DMS153 treated with DMSO at 0.1 percent for 48 hours (cell line): ENCODE measurements at regions not wholly inside any gene's neighbourhood (a gene's known extent, or its start where the extent isn't known, plus 50 kb on each side); places are given as distances from the start of the nearest gene placed in this dataset.
"Not testable (repeated sequence)": the region's sequence is repeated elsewhere in the genome, so short reads cannot be mapped to it uniquely, and the experiment has no call there.

Experiments used
- DNase-seq: peaks from one replicate; lab custom pipeline; 2025; ENCODE audit not compliant: unreplicated experiment; lab: John Stamatoyannopoulos, UW

DNA sequence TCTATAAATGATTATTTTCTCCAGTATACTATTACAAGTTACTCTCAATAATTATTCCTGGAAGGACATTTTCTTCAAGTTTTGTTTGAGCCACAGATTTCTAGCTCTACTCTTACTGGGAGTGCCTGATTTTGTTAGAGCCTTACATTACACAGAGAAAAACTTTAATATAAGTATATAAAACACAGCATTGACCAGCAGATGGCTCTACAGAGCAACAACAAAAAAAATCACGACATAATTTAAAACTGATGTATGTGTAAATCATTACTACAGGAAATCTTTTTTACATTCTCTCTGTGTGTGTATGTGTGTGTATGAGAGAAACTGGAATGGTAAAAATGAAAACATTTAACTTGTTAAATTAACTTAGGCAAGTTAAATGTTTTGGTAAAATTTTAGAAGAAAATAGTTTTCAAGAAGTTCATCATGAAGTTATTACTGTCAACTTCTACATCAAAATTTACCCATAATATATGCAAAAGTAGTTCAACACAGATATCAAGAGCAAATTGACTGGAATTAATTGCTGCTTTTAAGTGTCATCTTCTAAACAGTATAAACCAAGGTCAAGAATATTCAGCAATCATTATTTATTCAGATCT lies 103.3 kb downstream of the MDH1 start:
- DNase-seq: peak; percentile 33

GRCh38 chr2:63695583-63695982 lies 106.8 kb downstream of the MDH1 start:
- DNase-seq: no peak

GRCh38 chr2:63696496-63696895 lies 107.7 kb downstream of the MDH1 start:
- DNase-seq: no peak

DNA sequence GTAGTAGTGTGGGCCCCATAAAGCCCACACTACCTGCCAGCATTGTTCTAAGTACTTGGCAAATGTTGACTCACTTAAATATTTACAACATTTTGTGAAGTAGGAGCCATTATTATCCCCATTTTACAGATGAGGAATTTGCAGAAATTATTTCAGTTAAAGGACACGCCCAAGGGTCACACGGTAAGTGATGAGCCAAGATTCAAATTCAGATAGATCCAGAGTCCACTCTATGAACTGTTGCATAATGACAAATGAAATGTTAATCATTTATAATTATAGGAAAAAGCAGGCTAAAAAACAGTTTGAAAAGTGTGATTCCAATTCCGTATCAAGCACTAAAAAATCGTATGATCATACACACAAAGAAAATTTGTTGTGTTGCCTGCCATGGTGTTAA lies 108.4 kb downstream of the MDH1 start:
- DNase-seq: no peak

GRCh38 chr2:63698786-63699548 lies 110.2 kb downstream of the MDH1 start:
- DNase-seq: peak; percentile 3

DNA sequence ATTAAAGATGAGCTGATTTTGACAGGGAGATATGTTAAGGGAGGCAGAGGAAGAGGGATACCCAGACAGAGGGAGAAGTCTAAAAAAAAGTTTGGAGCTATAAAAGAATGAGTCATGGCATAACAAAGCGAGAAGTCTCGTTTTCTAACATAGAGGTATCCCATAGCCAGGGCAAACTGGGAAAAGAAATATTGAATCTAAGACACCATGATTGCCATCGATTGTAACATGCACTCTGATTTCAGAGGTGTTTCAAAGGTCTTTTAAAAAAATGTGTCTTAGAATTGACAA lies 110.7 kb downstream of the MDH1 start:
- no peak for DNase-seq

DNA sequence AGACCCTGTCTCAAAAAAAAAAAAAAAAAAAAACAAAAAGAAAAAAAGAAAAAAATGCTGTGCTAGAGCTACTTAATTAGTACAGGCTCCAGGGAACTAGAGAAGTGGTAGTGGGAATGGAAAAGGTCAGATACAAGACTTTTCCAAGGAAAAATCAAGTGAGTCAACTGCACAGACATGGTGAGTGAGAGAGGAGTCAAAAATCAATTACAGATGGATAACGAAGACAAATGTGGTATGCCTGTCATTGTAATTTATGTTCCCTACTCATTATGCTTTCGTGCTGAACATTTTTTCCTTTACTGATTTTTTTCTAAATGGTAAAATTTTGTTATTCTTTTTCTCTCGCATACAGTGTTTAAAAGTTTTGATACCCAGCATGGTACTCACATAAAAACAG lies 111.5 kb downstream of the MDH1 start:
- DNase-seq: no peak

GRCh38 chr2:63701406-63701805 lies 112.6 kb downstream of the MDH1 start:
- no peak for DNase-seq

DNA sequence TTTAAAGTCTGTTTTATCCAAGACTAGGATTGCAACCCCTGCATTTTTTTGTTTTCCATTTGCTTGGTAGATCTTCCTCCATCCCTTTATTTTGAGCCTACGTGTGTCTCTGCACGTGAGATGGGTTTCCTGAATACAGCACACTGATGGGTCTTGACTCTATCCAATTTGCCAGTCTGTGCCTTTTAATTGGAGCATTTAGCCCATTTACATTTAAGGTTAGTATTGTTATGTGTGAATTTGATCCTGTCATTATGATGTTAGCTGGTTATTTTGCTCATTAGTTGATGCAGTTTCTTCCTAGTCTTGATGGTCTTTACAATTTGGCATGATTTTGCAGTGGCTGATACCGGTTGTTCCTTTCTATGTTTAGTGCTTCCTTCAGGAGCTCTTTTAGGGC lies 117.3 kb downstream of the MDH1 start:
- DNase-seq: not testable (repeated sequence)

DNA sequence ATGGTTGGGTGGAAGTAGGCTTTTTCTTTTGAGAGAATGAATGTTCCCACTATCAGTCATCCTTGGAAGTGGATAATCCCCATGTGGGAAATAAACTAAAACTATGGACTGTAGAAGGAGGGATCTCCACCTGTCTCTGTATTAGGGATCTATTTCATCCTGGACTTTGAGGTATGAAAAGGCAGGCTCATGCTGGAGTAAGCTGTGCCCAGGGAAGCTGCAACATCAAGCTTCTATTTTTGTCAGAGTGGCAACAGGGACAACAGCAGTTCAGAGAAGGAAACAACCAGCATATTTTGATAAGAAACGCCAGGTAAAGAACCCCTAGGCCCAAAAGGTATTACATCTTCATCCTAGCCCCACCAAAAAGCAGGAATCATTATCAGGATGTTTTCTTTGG lies 122.0 kb downstream of the MDH1 start:
- no peak for DNase-seq

DNA sequence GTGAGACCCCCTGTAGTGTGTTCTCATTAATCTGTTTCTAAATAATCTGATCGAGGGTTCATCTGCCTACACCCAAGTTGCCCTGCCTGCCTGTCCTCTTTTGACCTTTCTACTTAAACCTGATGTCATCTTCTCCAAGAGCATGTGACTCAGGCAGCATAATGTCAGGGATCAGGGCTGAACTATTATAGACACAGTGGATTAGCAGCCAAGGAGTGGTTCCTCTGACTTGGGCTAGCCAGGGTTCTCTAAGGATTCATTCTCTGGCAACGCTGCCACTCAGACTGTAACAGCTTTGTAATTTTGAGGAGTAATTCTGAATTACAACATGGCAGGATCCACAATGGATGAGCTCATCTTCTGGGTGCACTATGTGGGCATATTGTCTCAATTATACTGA lies 124.0 kb downstream of the MDH1 start:
- no peak for DNase-seq

DNA sequence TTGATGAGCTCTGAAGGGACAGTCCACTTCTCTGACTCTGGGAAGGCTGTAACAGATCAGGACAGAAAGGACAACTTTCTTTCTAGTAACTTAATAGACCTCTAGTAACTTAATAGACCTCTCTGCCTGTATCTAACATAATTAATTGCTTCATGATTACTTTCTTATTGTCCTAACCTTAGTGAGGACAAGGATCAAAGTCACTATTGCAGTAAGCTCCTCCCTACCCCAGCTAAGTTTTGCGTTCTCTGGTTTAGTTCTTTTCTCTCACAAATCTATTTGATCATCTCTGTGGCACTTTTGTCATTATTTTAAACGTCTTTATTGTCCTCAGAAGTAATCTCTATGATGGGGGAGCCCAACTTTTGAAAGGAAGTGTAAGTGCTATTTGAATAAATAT lies 125.5 kb upstream of the UGP2 start:
- DNase-seq: no peak

DNA sequence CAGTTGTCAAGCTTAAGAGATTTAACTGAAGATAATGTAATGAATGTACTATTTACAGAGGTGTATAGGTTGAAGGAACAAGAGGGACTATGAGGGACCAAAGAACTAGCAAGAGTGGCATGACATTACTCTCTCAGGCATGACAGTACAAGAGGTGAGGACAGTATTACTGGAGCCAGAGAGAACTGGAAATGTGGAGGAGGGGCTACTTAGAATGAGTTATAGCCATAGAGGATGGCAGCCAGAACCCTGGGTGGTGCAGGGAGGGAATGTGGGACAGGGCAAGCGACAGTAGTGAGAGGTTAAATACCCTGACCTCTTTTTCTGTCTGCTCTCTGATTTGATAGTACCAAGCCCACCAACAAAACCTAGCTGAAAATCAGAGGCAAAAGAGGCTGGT lies 122.6 kb upstream of the UGP2 start:
- no peak for DNase-seq

DNA sequence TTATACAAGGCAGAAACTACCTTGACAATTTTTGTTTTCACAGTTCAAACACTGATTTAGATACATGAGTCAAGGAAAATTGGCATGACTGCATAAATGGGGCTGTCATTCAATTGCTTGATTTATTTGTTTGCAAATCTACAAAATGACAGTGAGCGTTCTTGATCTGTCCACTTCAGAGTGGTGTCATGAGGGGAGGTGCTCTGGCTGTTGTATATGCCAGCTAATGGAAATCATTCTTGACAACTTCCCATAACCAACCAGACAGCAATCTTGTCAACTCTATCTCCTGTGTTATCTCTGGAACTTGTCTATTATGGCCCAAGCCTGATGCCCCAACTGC lies 120.6 kb upstream of the UGP2 start:
- peak; percentile 28 for DNase-seq

GRCh38 chr2:63722284-63722683 lies 119.4 kb upstream of the UGP2 start:
- DNase-seq: not testable (repeated sequence)

GRCh38 chr2:63723709-63724108 lies 118.0 kb upstream of the UGP2 start:
- no peak for DNase-seq

- not testable (repeated sequence) for DNase-seq
These were observed 116.5 kb upstream of the UGP2 start for GRCh38 chr2:63725212-63725611.

GRCh38 chr2:63729362-63729761 lies 112.3 kb upstream of the UGP2 start:
- DNase-seq: no peak

DNA sequence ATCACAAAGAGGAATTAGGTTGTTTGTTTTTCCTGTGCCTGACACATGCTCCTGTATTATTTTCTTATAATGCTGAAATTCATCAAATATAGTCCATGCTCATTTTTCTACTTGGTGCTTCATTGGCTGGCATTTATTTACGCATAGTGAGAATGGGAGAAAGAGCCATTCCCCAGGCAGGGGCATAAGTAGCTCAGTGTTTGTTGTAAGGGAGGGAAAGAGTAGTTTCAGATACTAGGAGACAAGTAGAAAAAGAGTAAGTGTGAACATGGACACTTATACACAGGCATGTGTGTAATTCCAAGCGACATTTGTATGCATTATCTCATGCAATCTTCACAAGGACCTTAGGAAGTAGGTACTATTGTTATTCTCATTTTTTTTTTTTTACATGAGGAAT lies 111.9 kb upstream of the UGP2 start:
- DNase-seq: no peak

- no peak for DNase-seq
These were observed 107.2 kb upstream of the UGP2 start for GRCh38 chr2:63734510-63734909.

- no peak for DNase-seq
These were observed 106.4 kb upstream of the UGP2 start for GRCh38 chr2:63735263-63735662.

DNA sequence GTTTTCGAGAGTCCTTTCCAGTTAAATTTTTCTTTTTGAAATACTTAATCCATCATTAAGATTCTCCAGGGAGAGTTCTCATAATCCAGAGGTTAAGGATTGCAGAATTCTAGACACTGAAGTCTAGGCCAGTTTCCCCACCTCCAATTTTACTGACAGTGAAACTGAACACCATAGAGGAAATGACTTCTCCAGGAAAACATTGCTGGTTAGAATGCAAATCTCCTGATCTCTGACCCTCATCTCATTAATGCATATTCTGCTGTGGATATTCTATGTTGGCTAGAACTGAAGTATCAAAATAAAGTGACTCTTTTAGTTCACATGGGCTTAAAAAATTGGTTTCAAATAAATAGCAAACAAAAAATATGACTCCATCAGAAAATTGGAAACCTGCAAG lies 105.8 kb upstream of the UGP2 start:
- no peak for DNase-seq

GRCh38 chr2:63736354-63736753 lies 105.3 kb upstream of the UGP2 start:
- no peak for DNase-seq
